Fibroblast of the aortic adventitia (primary cell): ENCODE measurements at regions not wholly inside any gene's neighbourhood (a gene's known extent, or its start where the extent isn't known, plus 50 kb on each side); places are given as distances from the start of the nearest gene placed in this dataset.
"Not testable (repeated sequence)": the region's sequence is repeated elsewhere in the genome, so short reads cannot be mapped to it uniquely, and the experiment has no call there.

Experiments used
- DNase-seq: peaks from one replicate; pipeline ENCODE4 v3.0.0-alpha.2; 2010; ENCODE audit warnings: low read depth
- H3K4me3 ChIP-seq: 2 replicates; pipeline ENCODE4 v1.5.1; 2011; ENCODE audit warnings: low read depth, mild to moderate bottlenecking, control low read depth, low read length, moderate library complexity
- TF ChIP-seq, protein P1 (sequence below): IDR thresholded peaks from 2 replicates; pipeline ENCODE4 v1.5.1; 2011; ENCODE audit warnings: mild to moderate bottlenecking, low read length, control low read depth, inconsistent platforms; ENCODE audit not compliant: insufficient read depth

DNA sequence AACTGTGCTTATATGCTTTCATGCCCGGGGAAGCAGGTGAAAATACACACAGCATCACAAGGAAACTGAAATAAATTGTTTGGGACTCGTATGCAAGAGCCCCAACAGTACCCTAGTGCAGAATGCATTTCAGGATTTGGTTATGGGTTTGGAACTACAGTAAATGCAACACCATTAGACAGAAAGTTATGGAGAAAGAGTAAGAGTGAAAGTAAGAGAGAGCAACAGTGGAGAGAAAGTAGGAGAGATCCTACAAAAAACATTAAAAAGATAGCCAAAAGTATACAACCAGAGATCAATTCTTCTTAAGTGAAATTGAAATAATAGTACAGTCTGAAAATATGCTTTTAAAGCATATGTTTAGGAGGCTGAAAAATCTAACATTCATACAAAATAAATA lies 231.1 kb downstream of the TFEC start:
- TF ChIP-seq, protein P1, sequence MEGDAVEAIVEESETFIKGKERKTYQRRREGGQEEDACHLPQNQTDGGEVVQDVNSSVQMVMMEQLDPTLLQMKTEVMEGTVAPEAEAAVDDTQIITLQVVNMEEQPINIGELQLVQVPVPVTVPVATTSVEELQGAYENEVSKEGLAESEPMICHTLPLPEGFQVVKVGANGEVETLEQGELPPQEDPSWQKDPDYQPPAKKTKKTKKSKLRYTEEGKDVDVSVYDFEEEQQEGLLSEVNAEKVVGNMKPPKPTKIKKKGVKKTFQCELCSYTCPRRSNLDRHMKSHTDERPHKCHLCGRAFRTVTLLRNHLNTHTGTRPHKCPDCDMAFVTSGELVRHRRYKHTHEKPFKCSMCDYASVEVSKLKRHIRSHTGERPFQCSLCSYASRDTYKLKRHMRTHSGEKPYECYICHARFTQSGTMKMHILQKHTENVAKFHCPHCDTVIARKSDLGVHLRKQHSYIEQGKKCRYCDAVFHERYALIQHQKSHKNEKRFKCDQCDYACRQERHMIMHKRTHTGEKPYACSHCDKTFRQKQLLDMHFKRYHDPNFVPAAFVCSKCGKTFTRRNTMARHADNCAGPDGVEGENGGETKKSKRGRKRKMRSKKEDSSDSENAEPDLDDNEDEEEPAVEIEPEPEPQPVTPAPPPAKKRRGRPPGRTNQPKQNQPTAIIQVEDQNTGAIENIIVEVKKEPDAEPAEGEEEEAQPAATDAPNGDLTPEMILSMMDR, result no peak
- H3K4me3 ChIP-seq, result no peak overlapping the region
- DNase-seq, result no peak

DNA sequence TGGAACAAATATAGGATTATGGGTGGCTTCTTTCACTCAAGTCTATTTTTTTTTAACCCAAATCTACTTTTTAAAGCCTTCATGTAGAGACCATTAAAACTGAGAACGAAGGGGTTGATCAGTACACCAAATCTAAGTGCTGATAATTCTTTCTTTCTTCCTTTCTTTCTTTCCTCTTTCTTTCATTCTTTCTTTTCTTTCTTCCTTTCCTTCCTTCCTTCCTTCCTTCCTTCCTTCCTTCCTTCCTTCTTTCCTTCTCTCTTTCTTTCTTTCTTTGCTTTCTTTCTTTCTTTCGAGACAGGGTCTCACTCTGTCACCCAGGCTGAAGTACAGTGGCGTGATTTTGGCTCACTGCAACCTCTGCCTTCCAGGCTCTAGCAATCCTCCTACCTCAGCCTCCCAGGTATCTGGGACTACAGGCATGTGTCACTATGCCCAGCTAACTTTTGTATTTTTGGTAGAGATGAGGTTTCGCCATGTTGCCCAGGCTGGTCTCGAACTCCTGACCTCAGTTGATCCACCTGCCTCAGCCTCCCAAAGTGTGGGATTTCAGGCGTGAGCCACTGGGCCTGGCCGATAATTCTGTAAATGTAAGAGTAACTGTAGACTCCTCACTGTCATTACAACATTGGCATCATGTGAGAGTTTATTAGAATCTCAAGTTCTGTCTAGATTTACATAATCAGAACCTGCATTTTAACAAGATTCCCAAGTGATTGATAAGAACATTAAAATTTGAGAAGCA lies 236.4 kb downstream of the TFEC start:
- DNase-seq, result no peak
- H3K4me3 ChIP-seq, result no peak overlapping the region
- TF ChIP-seq, protein P1, result no peak

DNA sequence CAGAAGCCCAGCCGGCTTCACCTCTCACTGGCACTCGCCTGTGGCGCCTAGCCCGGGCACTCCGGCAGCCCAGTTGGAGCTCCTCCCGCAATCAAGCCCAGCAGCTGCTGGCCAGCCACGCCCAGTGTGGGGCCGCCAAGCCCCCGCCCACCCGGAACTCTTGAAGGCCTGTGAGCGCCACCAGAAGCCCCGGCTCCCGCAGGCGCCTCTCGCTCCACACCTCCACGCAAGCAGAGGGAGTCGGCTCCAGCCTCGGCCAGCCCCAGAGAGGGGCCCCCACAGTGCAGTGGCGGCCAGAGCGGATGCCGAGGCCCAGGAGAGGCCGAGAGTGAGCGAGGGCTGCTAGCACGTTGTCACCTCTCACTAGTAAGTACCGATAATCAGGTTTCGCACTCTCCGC lies 240.7 kb downstream of the TFEC start:
- no peak overlapping the region for H3K4me3 ChIP-seq
- DNase-seq, result no peak
- TF ChIP-seq, protein P1, result no peak

DNA sequence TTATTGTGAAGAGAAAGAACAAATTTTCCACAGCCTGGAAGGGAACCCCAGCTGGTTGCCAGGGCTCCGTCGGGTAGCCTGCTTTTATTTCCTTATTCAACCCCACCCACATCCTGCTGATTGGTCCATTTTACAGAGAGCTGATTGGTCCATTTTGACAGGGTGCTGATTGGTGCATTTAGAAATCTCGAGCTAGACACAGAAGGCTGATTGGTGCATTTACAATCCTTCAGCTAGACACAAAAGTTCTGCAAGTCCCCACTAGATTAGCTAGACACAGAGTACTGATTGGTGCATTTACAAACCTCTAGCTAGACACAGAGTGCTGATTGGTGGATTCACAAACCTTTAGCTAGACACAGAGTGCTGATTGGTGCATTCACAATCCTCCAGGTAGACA lies 241.1 kb downstream of the TFEC start:
- H3K4me3 ChIP-seq, result not testable (repeated sequence)

DNA sequence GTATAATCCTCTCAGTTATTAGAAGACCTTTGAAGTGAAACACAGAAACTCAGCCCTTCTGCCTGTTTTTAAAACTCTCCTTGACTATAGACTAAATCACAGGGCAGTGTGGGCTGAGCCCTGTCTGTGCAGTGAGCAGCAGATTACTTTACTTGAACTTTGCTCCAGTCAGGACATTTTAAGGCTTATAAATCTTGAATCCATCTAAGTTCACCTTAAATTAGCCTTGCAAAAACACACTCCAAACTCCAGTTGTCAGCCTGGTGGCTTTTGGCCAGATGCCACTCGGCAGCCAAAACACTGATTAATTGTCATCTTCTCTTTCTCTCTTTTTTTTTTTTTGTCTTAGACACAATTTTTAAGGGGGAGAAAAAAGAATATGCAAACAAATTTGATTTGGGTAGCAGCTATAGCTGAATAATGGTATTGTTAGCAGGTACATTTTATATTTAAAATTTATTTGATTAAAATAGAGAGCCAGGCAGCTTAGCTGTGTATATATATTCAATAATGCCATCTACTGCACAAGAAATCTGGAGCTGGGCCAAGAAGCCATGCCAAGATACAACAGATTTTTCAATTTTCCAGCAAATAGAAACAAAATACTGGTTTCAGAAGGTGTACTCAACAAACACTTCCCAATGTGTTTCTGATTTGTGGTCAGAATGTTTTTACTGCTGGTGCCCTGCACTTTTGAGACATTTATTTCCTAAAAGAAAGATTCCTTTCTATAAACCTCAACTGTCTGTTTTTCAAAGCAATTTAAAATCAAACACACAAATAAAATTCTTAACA lies 247.7 kb downstream of the TFEC start:
- DNase-seq, result peak; percentile 40
- no peak overlapping the region for H3K4me3 ChIP-seq
- TF ChIP-seq, protein P1, result no peak

More for the DNA sequence above, 241.1 kb downstream of the TFEC start:
- not testable (repeated sequence) for DNase-seq

DNA sequence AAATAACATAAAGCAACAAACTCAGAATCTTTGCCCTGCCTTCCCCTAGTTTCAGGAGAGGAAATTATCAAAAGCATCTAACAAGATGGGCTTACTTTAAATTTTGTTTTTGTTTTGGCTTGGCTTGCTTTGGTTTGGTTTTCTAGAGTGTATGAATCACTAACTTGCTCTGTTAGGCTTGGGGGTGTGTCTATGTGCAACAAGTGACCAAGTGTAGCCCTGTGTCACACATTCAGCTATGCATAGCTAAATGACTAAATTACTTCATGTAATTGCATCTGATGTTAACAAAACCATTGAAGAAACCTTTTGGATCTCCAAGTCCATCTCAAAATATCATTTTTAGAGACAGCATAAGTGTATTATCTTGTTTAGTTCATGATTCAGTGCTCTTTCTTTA lies 251.0 kb downstream of the TFEC start:
- peak; percentile 2 for DNase-seq
- H3K4me3 ChIP-seq, result no peak overlapping the region
- TF ChIP-seq, protein P1, result no peak

DNA sequence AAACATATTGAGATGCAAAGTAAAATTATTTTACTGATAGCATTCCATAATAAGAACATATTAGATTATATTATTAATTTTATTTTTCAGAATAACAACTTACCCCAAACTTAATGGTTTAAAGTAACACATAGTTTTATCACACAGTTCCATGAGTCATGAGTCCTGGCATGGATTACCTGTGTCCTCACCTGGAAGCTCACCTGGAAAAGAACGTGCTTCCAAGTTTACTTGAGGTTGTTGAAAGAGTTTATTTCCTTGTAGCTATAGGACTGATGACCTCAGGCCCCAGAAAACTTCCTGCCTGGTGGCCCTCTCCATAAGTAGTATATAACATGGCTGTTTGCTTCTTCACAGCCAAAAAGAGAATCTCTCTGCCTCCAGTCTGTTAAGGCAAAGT lies 254.6 kb downstream of the TFEC start:
- DNase-seq, result no peak
- TF ChIP-seq, protein P1, result no peak

More for the DNA sequence above, 254.6 kb downstream of the TFEC start:
- no peak overlapping the region for H3K4me3 ChIP-seq
